ENCODE measurements at regions not wholly inside any gene's neighbourhood (a gene's known extent, or its start where the extent isn't known, plus 50 kb on each side); places are given as distances from the start of the nearest gene placed in this dataset.

GRCh38 chr4:78711676-78712075 lies 64.5 kb upstream of the BMP2K start:
- TF ChIP-seq CTCF (IDR thresholded peaks at IDR 0.05) (no peak), POLR2A (IDR thresholded peaks at IDR 0.05) (no peak)
